CD1c-positive myeloid dendritic cell (primary cell): ENCODE measurements at regions not wholly inside any gene's neighbourhood (a gene's known extent, or its start where the extent isn't known, plus 50 kb on each side); places are given as distances from the start of the nearest gene placed in this dataset.

Experiments used
- DNase-seq: peaks from one replicate; pipeline ENCODE4 v3.0.0-alpha.2; 2016; ENCODE audit errors: extremely low spot score

DNA sequence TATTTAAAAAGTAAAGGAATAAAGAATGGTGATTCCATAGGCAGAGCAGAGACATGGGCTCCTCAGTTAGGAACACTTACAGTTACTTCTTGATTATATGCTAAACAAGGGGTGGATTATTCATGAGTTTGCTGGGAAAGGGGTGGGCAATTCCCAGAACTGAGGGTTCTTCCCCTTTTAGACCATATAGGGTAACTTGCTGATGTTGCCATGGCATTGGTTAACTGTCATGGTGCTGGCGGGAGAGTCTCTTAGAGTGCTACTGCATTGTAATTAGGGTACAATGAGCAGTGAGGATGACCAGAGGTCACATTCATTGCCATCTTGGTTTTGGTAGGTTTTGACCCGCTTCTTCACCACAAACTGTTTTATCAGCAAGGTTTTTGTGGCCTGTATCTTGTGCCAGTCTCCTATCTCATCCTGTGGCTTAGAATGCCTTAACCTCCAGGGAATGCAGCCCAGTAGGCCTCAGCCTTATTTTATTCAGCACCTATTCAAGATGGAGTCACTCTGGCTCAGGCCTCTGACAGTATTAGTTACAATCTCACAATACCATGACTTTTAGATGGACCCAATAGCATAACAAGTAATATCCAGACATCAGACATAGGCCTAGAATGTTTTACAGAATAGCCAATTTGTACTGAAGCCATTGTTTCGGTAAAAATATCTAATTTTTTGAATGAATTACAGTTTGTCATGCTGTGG, 106.8 kb downstream of the ZBTB18 start:
- peak; percentile 11 for DNase-seq

DNA sequence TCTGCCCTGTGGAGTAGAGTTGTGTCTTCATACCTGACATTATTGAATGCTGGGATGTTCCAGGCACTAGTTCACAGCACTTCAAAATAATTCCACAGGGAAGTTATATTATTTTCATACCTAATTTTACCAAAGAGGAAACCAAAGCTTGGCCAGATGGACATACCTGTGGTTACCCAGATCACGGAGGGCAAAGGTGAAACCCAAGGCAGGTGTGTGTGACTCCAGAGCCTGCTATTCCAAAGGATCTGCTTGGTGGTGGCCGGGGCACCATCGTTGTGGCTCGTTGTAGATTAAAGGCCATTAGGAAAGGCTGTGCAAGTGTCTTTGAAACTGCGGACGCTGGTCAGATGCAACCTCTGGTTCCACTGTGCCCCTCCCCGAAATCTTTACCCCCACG, 108.6 kb downstream of the ZBTB18 start:
- DNase-seq = no peak

DNA sequence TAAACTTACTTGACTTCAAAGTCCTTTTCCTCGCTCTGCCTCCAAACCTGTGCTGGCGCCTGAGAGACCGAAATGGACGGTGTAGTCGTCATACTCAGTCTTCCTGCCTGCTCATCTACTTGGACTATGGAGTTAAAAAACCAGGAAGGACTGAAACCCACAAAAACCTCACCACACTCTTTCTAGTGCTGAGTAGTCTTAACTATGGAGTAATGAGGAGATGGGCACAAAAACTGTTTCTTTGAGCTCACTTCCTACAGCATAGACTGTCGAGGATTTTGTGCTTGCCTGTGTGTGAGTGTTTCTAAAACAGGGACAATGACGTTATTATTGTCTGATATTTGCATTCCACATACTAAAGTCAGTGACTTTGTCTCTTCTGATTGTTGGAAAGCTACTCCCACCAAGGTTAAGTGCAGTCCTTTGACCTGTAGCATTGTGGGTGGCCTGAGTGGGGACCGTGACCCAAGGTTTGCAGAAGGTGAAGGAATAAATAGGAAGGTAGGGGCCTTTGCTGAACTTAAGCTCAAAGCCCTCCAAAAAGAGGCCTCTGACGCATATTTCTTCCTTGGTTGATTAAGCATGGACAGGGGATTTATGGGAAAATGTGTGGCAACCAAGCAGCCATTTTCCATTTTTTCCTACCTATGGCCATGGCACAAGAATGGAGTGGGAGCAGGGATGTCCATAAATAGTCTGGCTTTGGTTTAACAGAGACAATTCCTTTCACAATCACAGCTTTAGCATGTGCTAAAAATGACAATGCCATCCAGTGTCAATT, 109.6 kb downstream of the ZBTB18 start:
- DNase-seq = no peak

DNA sequence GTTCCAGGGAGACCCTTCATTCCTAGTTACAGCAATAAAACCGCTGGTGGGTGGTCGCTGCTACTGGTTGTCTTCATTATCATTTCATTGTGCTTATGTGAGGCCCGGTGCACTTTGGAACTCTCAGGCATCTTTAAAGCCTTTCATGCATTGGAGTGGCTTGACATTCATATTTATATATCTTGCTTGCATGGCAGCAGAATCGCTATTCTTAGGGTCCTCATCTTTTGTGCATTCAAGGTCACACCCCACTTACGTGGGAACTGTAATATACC, 110.1 kb downstream of the ZBTB18 start:
- DNase-seq = no peak

DNA sequence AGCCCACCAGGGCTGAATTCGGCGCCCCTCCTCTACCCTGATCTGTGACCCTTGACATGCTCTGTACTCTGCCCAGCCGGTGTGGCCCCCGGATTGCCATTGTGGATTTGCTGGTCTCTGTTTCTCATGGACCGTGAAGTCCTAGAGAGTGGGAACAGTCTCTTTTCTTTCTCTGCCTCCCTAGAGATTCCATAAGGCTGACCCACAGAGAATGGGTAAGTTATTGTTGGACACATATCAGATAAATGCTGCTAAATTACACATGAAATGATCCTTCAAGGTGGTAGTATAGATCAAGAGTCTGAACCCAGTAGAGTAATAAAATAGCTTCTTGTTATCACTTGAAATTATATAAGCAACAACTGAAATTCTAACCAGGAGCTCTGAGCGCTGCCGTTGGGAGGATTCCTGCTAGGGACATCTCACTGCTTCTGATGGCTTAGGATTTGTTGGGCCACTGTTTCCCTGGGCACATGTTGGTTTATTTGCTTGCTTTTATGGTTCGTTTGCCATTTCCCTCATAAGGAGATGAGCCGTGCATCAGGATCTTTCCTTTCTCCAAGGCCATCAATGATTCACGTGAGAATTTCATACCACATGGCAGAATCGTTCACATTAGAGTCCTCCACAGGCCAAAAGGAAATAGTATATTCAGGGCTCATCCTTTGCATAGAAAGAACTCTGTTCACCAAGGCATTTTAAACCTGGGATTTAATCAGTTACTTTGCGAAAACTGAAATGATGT, 111.9 kb downstream of the ZBTB18 start:
- DNase-seq = no peak

DNA sequence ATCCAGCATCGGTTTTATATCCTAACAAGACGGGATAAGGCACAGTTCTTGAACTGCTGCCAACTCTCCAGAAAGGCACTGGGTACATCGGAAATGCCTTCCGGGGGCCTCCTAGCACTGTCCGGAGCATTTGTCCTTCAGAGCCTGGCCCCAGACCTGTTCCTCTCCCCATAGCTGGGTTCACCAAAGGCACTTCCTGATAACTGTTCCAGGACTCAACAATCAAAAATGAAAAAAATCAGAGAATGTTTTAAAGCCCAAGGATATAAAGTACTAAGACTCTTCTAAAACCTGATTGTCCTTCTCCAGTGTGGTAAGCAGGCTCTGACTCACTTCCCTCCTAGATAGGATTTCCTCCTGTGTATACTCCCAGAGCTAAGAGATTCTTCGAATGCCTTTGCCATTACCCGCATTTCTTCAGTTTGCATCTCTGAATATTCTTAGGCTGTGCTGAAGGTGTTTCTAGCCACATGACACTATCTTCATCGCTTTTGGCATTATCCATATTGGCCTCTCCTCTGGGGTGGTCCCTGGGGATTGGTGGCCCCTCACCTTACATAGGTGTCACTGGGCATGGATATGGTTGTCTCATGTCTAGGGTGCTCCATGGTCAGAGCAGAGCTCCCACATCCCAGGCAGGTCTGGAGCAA, 112.9 kb downstream of the ZBTB18 start:
- DNase-seq = no peak

DNA sequence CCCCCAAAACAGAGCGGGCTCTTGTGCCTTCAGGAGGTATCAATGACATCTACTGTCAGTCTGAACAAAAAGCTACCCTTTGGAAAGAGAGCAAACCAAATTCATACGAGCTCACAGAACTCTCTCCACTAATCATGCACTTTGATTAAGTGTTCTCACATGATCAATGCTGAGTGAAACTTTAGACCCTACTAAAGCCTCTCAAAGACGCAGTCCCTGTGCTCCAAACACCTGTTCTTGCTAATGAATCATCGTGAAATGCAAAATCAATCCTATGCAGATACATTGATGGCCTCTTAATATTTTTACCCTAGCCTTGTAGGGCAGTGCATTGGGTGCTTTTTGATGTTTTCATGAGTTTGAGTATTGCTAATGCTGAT, 113.4 kb downstream of the ZBTB18 start:
- DNase-seq = no peak

DNA sequence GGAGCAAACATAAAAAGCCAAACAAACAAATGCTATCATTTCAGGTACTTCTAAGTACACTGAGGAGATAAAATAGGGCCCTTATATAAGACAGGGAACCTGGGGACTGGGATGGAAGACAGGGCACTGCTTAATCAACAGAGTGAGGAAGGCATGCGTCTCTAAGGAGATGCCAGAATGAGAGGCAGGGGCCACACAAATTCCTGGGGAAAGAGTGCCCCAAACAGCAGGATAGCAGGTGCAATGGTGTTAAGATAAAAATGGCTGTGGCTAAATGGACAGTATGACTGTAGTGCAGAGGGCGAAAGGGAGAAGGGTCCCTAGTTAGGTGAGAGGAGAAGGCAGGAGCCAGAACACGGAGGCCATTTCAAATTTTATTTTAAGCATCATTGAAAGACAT, 113.9 kb downstream of the ZBTB18 start:
- no peak for DNase-seq

DNA sequence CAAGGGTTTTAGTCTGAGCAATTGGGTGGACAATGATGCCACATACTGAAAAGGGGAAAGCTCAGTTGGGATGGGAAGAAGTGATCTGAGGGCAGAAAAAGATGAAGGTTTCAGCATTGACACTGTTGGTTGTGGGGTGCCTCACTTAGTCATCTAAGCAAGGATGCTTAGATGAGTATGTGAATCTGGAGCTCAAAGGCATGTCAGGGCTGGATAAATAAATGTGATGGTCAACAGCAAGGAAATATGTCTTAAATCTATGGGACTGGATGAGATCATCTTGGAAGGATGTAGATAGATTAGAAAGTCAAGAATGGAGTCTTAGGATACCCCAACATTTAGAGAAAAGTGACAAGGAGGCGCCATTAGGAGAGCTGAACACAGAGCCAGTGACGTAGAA, 114.6 kb downstream of the ZBTB18 start:
- no peak for DNase-seq

DNA sequence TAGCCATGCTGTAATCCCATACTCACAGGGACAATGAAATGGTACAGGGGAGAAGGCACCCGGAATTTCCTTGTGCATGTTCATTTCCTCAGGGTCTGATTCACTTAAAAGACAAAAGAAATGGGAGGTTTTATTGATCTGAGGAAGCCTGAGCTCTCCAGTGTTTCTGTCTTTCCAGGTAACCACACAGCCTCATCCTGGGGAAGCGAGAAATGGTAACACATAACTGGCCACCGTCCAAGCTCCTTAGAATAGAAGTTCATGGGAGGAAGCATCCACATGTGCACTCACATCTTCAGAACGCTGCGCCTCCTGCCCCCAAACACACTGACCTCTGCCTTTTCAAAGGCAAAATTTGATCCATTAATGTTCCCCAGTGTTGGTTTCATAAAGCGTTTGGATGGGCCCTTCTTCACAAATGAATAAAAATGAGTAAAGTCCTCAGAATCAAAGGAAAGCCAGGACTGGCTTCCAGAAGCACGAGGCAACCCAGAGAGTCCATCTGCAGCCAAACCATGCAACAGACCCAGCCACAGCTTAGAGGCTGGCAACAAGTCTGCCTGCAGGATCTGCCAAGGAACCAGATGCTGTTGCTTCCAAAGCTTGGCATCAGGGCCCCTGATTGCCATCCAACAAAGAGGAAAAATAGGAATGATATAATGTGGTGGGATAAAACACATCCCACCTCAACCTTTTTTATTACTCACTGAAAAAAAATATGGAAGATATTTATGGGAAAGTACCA, 120.3 kb downstream of the ZBTB18 start:
- no peak for DNase-seq

DNA sequence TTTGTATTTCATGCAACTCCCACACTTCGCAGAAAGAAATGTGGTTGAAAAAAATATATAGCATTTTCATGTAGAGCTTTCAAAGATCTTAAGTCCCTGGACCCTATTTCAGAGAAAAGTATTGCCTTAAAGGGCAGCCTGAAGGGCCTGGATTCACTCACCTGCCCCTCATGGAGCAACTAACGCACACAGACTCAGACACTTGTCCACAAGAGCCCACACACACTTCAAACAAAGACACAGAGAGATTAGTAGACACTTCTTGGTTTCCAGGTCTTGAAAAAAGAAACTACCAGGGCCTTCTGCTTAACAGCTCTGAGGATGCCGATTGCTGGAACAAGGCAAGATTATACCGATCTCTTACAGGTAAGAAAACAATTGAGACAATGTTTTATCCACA, 122.2 kb downstream of the ZBTB18 start:
- no peak for DNase-seq

DNA sequence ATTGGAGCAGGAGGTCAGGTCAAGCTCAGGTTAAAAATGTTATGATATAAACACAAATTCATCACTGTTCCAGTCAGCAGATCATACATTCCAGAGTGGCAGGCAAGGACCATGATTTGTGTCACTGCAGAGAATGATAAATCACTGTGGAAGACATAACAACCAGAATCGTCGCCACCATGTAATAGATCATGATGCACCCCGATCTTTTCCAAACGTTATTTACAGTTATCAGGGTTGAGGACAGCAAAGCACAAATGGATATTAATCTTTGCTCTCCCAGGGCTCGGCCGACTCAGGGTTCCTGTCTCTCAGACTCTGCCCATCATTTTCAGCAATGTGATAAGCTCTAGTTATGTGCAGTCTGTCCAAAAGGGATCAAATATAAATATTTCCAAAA, 122.7 kb downstream of the ZBTB18 start:
- no peak for DNase-seq

DNA sequence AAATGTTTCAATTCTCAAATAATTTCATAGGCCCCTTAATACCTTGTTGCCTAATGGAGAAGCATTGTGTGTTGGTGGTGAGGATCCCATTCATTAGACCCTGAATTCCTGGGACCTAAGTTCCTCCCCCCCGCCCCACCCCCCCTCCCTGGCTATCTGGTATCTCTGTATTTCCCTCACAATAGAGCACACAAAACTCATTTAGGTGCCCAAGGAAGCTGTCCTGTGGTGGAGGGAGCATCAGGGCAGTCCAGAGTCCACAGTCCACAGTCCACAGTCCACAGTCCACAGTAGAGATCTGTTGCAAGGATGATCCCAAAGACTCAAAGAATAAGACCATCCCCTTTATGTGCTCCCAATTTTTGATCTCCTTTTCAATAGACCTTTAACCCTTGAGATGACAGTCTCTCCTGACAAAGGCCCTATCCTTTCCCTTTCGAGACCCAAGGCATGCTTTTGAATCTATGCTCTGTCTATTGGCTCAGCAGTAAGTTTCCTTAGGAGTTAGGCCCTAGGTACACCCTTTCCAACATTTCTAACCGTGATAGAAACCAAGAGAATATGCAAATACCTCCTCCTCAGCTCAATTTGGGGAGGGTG, 123.9 kb downstream of the ZBTB18 start:
- DNase-seq = no peak

DNA sequence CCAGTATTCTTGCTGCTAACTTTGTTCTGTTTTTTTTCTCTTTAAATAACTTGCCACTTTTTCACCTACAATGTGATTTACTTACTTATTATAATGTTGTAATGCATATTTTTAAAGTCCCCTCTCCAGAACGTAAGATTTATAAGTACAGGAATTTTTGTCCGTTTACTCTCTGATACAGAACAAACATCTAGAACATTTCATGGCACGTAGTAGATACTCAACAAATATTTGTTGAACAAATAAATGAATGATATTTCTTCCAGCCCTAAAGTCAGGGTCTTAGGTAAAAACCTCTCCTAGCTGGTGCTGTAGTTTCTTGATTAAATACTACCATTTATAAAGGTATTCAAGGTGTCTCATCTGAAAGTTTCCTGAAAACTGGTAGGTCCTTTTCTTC, 125.1 kb downstream of the ZBTB18 start:
- no peak for DNase-seq

DNA sequence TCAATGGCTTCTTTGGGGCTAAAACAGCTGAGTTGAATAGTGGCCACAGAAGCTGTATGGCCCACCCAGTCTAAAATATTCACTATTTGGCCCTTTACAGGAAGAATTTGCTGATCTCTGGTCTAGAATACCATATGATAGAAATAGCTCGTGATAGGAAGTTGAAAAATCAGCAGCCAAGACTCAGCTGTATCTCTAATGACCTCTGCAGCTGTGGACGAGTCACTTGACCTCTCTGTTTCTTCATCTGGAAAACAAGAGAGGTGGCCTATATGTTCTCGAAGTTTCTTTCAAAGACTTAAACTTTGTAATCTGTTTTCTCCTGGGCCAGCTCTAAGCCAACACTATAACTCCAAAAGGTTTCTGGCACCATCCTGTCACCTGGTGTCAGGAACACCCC, 129.2 kb downstream of the ZBTB18 start:
- no peak for DNase-seq

DNA sequence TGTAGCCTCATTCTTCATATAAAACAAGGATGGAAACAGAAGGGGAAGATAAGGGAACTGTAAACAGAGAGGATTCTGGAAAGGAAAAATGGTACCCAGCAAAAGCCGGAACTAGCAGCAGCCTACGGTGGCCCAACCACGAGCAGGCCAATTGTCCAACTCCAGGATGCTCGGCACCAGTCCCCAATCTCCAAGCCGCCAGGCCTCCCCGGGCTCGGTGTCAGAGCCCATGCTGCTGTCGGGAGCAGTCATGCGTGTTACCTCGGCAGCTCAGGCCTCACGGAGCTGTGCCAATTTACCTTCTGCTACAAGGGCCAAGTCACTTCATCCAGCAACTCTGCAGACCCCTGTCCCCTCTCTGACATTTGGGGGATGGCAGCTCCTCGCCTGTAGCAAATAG, 130.8 kb downstream of the ZBTB18 start:
- DNase-seq = no peak

DNA sequence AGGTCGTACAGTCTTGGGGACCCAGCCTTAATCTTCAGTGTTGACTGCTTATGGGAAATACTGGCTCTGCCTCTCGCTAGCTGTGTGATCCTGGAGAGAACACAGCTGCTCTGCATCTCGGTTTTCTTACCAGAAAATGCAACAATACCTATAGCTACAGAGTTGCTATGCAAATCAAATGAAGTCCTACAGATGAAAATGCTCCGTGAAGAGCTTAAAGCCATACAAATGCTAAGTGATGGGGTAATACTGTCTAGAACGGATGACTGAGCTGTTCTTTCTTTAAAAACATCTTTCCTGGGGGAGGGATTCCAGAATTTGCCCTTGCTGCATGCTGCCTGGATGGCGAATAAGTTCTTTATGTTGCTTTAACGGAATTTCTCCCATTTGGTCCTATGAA, 132.0 kb downstream of the ZBTB18 start:
- no peak for DNase-seq

DNA sequence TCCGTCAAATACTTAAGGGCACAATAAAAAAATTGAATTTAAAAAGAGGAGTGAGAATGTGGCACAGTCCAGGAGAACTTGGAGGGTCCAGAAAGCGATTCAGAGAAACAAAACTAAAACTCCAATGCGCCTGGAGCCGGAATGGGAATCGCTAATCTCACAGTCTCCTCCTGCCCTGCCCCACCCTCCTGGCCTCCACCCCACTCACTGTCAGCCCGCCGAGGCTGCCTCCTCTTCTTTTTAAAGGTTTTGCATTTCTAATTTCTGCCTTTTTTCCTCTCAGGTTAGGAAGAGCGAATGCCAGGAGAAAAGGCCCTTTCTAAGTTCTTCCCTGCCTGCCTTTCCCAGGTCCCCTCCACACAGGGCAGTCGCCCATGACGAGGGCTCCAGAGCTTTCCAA, 135.3 kb downstream of the ZBTB18 start:
- no peak for DNase-seq

DNA sequence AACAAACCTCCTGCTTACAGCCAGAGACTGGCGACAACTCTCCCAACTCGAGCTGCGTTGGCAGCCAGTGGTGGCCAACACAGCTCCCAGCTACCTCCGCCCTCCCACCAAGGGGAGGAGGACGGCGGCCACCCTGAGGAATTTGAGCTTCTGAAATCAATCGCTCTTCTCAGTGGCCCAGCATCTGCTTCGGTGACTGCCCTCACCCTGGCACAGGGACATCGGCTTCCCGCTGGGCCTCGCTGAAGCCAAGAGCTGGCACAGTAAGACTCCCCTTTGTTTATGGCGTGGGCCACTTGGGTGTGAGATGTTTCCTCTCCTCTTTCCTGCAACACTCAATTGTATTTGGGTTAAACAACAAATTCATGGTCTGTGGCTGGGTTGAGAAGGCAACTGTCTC, 136.2 kb downstream of the ZBTB18 start:
- no peak for DNase-seq

DNA sequence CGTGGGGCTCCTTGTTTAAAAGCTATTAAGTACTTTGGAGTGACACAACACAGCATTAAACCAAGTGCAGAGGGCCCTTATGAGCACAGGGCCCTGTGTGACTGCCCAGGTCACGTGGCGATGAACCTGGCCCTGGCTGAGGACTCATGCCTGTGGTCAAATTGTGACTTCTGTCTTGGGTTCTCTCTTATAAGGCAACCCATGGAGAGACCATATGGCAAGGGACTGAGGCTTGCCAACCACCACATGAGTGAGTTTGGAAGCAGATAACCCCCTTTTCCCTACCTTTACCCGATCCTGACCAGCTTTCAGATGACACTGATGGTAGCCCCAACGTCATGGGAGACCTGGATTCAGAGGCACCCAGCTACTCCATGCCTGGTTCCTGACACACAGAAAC, 140.5 kb downstream of the ZBTB18 start:
- no peak for DNase-seq

DNA sequence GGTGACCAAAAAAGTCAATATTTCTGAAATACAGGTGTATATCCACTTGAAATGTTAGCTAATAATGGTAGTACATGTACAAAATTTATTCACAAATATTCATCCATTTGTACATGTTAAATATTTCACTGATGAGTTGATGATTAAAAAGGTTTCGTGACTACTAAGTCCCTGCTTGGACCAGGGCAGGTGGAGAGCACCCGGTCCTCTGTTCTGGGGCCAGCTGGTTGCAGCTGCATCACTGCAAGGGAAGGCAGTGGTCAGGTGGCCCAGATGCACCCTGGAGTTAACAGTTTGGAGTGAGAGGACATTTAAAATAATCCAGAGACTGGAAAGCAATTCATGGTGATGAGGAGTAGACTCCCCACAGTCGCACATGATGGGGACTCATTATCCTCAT, 141.2 kb downstream of the ZBTB18 start:
- no peak for DNase-seq
